ENCODE measurements at regions not wholly inside any gene's neighbourhood (a gene's known extent, or its start where the extent isn't known, plus 50 kb on each side); places are given as distances from the start of the nearest gene placed in this dataset.

DNA sequence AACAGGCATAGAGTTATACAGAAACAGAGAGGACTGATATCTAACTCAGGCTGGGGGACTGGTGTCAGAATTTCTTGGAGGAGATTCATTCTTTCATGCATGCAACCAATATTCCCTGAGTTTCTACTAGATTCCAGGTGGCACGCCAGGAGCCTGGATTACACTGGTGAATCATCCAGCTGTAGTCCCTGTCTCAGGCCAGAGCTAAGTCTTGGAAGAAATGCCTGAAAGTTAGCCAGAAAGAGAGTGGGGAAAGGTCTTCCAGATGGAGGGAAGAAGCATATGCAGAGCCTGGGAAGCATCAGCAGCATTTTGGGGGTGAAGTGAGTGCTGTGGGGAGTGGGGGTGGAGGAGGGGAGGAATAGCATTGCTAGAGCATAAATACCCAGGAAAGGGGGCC is 239.1 kb downstream of the OMA1 start:
- DNase-seq (ENCODE audit: low read depth) = no peak
- H3K4me3 ChIP-seq (ENCODE audit: low read length) = no peak overlapping the region
- TF ChIP-seq CTCF (conservative IDR thresholded peaks at IDR 0.05; ENCODE audit: low read depth, low read length) = no peak

- no peak overlapping the region for H3K4me3 ChIP-seq (ENCODE audit: low read length)
- DNase-seq (ENCODE audit: low read depth) = no peak
- TF ChIP-seq CTCF (conservative IDR thresholded peaks at IDR 0.05; ENCODE audit: low read depth, low read length) = no peak
Measured at GRCh38 chr1:58305622-58306021, 240.9 kb downstream of the OMA1 start.

DNA sequence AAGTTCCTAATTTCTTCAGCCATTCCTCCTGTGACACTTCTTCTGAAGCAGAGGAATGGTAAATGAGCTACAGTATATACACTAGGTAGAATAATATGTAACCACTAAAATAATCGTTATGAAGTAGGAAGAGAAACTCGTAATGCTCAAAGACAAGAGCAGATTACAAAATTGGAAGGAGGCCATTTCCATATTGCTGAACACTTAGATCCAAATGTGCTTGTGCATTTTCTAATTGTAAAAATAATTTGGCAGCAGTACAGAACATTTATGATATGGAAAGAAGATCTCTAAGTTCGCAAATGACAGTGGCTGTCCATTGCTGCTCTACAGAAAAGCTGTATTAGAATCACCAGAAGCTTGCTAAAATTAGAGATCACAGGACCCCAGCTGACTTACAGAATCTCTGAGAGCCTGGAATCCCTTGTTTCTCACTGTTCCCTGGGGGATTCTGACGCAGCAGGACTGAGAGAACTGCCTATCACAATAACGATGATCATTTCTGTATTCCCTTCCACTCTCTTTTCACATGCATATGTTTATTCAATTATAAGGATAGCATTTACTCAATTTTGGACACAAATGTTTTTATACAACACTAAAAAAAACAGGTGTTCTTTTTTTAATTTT is 242.1 kb downstream of the OMA1 start:
- H3K4me3 ChIP-seq (ENCODE audit: low read length) = no peak overlapping the region
- DNase-seq (ENCODE audit: low read depth) = no peak
- TF ChIP-seq CTCF (conservative IDR thresholded peaks at IDR 0.05; ENCODE audit: low read depth, low read length) = no peak

DNA sequence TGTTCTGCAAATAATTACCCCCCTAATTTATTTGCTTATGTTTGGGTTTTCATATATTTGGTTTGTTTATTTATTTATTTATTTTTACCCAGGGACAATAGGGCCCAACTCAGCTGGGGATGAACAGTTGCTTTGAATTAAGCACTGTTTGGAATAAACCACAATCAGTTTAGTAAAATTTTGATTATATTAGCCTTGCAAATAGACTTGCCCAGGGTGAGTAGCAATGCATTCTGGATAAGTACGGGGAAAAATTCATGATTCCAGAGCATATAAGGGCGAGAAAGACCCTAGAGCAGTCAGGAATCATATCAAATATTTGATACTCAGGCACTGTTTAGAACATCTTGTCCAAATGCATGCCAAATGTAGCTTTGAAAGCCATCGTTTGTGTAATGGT is 242.7 kb downstream of the OMA1 start:
- no peak for DNase-seq (ENCODE audit: low read depth)
- no peak for TF ChIP-seq CTCF (conservative IDR thresholded peaks at IDR 0.05; ENCODE audit: low read depth, low read length)
- no peak overlapping the region for H3K4me3 ChIP-seq (ENCODE audit: low read length)

GRCh38 chr1:58293388-58293787 is 253.1 kb downstream of the OMA1 start:
- H3K4me3 ChIP-seq (ENCODE audit: low read length) = no peak overlapping the region
- TF ChIP-seq CTCF (conservative IDR thresholded peaks at IDR 0.05; ENCODE audit: low read depth, low read length) = no peak
- DNase-seq (ENCODE audit: low read depth) = no peak

GRCh38 chr1:58290685-58291372 is 255.7 kb downstream of the OMA1 start:
- no peak for TF ChIP-seq CTCF (conservative IDR thresholded peaks at IDR 0.05; ENCODE audit: low read depth, low read length)
- H3K4me3 ChIP-seq (ENCODE audit: low read length) = no peak overlapping the region
- DNase-seq (ENCODE audit: low read depth) = peak; percentile 2

- DNase-seq (ENCODE audit: low read depth) = no peak
- H3K4me3 ChIP-seq (ENCODE audit: low read length) = no peak overlapping the region
- no peak for TF ChIP-seq CTCF (conservative IDR thresholded peaks at IDR 0.05; ENCODE audit: low read depth, low read length)
Measured at GRCh38 chr1:58288624-58289142, 257.8 kb downstream of the OMA1 start.

All from retinal pigment epithelial cell (primary cell).